Chondrocyte (in vitro differentiated cells): ENCODE measurements at regions not wholly inside any gene's neighbourhood (a gene's known extent, or its start where the extent isn't known, plus 50 kb on each side); places are given as distances from the start of the nearest gene placed in this dataset.

Source experiments
- DNase-seq: peaks from one replicate; pipeline ENCODE4 v3.0.0; 2021; ENCODE audit warnings: mixed read lengths, low spot score
- H3K27ac Mint-ChIP-seq: one replicate; pipeline ENCODE4 v1.8.0; 2021; ENCODE audit warnings: mild to moderate bottlenecking, moderate library complexity, mixed read lengths; ENCODE audit not compliant: unreplicated experiment
- H3K27me3 Mint-ChIP-seq: 2 replicates; pipeline ENCODE4 v1.8.0; 2021; ENCODE audit warnings: low read depth, mixed read lengths
- H3K36me3 Mint-ChIP-seq: 2 replicates; pipeline ENCODE4 v1.8.0; 2021; ENCODE audit warnings: low read depth, mixed read lengths
- H3K4me1 Mint-ChIP-seq: 2 replicates; pipeline ENCODE4 v1.8.0; 2021; ENCODE audit warnings: low read depth, mild to moderate bottlenecking, mixed read lengths
- H3K4me3 Mint-ChIP-seq: one replicate; pipeline ENCODE4 v1.8.0; 2021; ENCODE audit warnings: mild to moderate bottlenecking, moderate library complexity, mixed read lengths; ENCODE audit not compliant: unreplicated experiment
- H3K9me3 Mint-ChIP-seq: 2 replicates; pipeline ENCODE4 v1.8.0; 2021; ENCODE audit warnings: low read depth, mixed read lengths
- CTCF ChIP-seq: fragments of 200-600 bp; sonication (generic); IDR thresholded peaks from 2 replicates; pipeline ENCODE4 v1.5.0; 2021; ENCODE audit warnings: antibody characterized with exemption, mild to moderate bottlenecking, moderate library complexity

DNA sequence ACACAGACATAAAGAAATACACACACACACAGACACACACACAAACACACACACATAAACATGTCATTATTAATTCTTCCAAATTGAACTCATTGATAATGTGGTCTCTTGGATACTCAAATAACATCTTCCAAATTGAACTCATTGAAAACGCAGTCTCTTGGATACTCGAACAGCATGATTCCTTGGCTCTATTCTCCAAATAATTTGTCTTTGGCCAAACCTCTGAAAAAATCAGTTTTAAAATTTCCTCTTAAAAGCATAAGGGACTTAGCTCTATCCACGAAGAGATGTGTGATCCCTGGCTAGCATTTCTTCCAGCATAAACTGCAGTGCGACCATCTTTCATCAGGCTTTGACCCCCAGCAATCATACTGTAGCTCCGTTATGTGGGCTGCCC is 296.6 kb downstream of the IRX2 start:
- Mint-ChIP-seq H3K27me3 (no peaks in the 10 kb centered on the region), H3K36me3 (no peaks in the 10 kb centered on the region), H3K9me3 (no peaks in the 10 kb centered on the region), H3K4me3 (no peak overlapping the region), H3K27ac (no peak overlapping the region), H3K4me1 (no peaks in the 10 kb centered on the region)
- TF ChIP-seq CTCF = no peak
- DNase-seq = no peak

DNA sequence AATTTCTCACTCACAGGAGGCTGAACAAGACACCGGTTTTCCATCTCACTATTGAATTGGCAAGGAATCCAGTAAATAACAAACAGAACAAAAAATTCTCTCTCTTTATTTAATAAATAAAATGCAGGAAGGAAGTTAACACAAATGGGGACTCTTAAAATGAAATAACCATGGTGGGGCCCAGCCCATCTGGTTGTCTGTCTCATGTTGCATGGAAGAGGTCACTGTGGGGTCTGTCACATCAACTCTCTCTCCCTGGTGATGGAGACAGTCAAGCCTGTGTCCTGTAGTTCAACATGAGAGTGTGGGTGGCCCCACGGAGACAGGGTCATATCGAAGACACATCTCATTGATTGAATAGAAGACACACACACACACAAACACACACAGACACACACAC is 297.7 kb downstream of the IRX2 start:
- Mint-ChIP-seq H3K36me3 (no peaks in the 10 kb centered on the region), H3K27ac (no peak overlapping the region), H3K9me3 (peaks cover 3% of the 10 kb centered on the region), H3K4me1 (no peaks in the 10 kb centered on the region), H3K4me3 (no peak overlapping the region), H3K27me3 (no peaks in the 10 kb centered on the region)
- DNase-seq = no peak
- TF ChIP-seq CTCF = no peak

- TF ChIP-seq CTCF = no peak
- H3K27me3 Mint-ChIP-seq = no peaks in the 10 kb centered on the region
- peaks cover 19% of the 10 kb centered on the region for H3K9me3 Mint-ChIP-seq
- DNase-seq = no peak
- no peak overlapping the region for H3K27ac Mint-ChIP-seq
- H3K36me3 Mint-ChIP-seq = no peaks in the 10 kb centered on the region
- no peaks in the 10 kb centered on the region for H3K4me1 Mint-ChIP-seq
- H3K4me3 Mint-ChIP-seq = no peak overlapping the region
Measured at GRCh38 chr5:2451100-2451499, 300.4 kb downstream of the IRX2 start.

DNA sequence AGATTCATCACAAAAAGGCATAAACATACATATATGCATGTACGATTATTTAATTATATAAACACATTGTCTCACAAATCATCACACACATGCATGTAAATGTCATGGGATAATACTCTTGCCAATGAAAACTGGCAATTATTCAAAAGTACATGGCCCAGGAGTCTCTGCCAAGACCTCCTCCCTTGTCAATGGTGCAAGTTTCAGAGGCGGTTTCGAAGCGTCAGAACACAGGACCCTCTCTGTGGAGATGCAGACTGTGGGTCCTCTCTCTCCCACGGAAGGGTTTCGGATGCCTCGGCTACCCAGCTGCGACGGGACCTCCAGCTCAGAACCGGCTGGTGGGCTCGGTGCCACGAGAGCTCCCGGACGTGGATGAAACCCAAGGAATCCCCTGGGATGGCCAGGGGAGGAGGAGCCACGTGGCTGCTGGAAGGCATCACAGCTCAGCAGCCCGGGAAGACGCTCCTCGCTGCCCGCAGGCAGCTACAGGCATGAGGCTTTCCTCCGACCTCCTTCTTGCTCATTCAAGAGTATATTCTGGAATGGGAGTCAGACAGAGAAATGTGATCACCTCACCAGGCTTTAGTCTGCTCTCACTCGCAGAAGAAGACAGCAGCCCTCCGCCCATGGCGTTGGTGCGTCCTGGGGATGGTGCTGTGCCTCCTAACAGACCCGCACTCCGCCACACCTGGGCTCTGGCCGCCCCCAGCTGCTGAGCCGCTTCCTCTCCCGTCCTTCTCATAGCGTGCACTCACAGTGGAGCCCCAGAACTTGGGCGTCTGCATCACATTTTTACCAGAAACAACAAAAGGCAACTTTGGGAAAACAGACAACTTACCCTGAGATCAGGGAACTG is 308.8 kb downstream of the IRX2 start:
- TF ChIP-seq CTCF = no peak
- no peaks in the 10 kb centered on the region for H3K4me1 Mint-ChIP-seq
- no peaks in the 10 kb centered on the region for H3K36me3 Mint-ChIP-seq
- no peak for DNase-seq
- no peak overlapping the region for H3K4me3 Mint-ChIP-seq
- no peaks in the 10 kb centered on the region for H3K27me3 Mint-ChIP-seq
- peaks cover 20% of the 10 kb centered on the region for H3K9me3 Mint-ChIP-seq
- no peak overlapping the region for H3K27ac Mint-ChIP-seq

- peaks cover 12% of the 10 kb centered on the region for H3K9me3 Mint-ChIP-seq
- no peak for DNase-seq
- H3K27ac Mint-ChIP-seq = no peak overlapping the region
- no peaks in the 10 kb centered on the region for H3K4me1 Mint-ChIP-seq
- TF ChIP-seq CTCF = no peak
- no peak overlapping the region for H3K4me3 Mint-ChIP-seq
- no peaks in the 10 kb centered on the region for H3K36me3 Mint-ChIP-seq
- H3K27me3 Mint-ChIP-seq = no peaks in the 10 kb centered on the region
Measured at GRCh38 chr5:2441495-2442180, 309.8 kb downstream of the IRX2 start.
